NCI-H2227 treated with DMSO at 0.1 percent for 48 hours (cell line): ENCODE measurements at regions not wholly inside any gene's neighbourhood (a gene's known extent, or its start where the extent isn't known, plus 50 kb on each side); places are given as distances from the start of the nearest gene placed in this dataset.
"Not testable (repeated sequence)": the region's sequence is repeated elsewhere in the genome, so short reads cannot be mapped to it uniquely, and the experiment has no call there.

Experiments
- DNase-seq: peaks from one replicate; lab custom pipeline; 2025; lab: John Stamatoyannopoulos, UW

DNA sequence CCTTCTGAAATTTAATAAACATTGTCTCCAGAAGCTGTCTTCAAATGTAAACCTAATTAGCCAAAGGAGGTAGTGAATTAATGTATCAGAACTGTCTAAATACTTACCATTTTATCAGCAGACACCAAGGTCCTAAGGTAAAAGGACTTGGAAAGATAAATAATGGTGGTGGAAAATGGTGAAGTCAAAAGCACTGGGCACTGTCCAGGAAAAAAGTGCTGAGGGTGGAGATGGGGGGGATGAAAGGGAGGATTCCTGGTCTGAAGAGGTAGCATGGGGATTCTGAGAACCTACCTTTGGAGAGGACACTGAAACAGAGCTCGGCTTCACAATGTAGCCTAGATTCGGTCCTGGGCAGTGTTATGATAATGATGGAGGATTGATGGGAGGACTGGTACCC lies 149.0 kb upstream of the DPH6 start:
- no peak for DNase-seq

DNA sequence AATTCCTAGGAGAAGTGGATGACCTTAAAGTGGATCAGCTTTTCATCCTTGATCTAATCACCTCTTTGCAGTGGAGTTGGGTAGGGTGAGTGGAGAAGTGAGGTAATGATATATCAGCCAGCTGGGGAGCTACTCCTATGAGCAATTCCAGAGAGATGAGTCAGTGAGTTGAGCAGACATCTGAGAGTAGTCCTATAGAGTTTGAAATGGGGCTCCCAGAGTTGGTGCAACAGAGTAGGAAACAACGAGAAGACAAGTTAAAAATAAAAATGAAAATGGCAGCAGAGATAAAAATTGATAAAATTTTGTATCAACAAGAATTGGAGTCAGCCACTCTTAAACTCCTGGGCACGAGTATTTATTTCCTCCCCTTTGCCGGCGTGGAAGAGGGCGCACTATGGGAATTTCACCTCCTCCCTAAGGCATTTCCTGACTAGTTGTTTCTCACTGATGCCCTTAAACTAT lies 150.8 kb upstream of the DPH6 start:
- no peak for DNase-seq

DNA sequence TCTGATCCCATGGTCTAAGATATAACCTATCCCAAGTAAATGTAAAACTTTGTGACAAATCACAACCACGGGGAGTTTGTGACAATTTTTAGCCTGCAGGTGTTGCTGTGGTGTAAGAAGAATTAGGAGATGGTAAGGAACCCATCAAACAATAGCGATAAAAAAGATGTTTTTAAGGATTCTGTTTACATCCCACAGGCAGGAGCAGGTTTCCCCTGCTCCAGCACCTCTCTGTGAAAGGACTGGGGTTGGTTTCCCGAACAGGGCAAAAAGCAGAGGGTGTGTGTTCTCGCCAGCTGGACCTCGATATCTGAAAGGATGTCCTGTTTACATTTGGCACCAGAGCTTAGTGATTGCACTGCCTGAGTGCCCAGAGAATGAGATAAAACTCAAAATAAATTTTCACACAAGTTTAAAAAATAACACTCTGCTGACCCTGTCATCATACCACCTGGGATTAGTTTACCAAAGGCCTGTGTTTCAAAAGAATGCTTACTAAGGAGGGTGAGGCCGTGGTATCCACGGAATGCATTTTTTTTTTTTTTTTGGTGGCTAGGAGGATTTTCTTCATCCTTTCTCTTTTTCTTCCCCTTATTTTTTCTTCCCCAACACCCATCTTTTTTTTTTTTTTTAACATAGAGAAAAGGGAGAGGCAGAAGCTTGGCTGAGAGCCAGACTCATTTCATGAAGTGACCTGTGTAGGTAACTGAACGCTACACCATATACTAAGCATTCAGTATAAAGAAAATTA lies 151.8 kb upstream of the DPH6 start:
- no peak for DNase-seq

DNA sequence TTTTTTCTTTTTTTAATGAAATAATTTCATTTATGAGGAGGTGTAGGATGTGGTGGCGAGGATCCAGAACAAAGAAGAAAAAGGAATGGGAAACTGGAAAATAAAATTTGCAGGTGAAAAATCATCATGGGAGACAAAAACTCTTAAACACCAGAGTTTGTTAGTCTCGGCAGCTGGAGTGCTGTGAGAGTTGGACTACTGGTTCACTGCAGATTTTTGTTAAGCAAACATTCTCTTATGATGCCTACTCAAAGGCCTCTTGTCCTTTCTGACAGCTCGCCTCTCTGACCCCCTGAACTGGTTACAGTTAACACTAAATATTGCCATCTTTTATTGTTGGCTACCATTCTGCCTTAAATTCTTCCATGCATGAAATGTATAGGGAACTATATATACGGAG lies 152.4 kb upstream of the DPH6 start:
- no peak for DNase-seq

DNA sequence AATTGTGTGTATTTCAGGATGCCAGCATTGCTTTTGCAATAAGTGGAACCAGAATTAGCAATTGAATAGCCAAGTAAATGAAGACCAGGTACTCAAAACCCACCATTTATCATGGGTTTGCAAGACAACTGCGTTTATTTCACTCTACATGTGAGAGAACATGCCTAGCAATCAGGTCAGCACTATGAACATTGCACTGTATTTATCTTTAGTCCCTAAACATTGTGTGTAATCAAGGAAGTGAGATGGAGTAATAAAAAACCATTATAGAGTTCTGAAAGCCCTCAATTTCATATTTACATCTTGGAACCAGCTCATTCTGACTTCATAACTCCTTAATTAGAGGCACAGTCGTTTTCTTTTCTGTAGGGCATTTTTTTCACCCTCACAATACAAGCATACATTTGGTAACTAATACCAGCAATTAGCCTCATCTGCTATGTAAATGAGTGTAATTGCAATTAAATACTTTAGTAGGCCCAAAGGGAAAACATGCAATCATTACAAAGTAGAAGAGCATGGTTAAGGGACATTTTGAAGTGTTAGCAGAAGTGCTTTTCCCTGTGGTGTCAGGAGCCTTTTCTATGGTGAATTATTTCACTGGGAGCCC lies 153.1 kb upstream of the DPH6 start:
- no peak for DNase-seq

DNA sequence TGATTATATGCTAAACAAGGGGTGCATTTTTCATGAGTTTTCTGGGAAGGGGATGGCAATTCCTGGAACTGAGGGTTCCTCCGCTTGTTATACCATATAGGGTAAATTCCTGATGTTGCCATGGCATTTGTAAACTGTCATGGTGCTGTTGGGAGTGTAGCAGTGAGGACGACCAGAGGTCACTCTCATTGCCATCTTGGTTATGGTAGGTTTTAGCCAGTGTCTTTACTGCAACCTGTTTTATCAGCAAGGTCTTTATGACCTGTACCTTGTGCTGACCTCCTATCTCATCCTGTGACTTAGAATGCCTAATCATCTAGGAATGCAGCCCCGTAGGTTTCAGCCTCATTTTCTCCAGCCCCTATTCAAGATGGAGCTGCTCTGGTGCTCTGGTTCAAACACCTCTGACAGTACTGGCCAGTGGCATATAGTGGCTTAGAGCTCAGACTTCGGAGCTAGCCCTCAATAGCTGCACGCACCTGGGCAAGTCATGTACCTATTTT lies 154.2 kb upstream of the DPH6 start:
- not testable (repeated sequence) for DNase-seq

DNA sequence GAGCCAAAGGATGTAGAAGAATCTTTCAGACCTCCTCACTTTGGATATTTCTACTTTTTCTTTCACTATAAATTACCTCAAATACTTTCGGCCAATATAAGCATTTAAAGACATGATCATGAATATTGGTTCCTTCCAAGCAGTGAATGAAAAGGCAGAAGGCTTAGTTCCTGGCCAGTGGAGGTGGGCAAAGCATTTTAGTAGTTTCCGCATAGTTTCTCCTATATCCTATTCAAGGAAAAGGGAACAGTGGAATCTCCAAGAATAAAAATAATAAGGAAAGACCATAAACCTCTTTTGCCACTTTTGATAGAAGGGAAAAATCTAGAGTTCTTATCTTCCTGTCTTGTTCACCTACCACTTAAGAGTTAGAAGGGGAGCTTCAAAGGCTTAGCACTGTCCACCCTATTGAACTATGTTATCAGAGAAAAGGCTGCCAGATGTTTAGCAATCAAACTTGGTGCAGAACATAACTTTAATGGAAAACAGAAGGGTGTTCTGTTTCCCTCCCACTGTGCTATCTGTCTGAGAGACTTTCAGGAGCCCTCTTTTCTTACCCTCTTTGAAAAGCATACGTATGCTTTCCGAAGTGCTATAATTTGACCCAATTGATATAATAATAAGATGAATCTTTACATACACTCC lies 155.6 kb upstream of the DPH6 start:
- DNase-seq: no peak

DNA sequence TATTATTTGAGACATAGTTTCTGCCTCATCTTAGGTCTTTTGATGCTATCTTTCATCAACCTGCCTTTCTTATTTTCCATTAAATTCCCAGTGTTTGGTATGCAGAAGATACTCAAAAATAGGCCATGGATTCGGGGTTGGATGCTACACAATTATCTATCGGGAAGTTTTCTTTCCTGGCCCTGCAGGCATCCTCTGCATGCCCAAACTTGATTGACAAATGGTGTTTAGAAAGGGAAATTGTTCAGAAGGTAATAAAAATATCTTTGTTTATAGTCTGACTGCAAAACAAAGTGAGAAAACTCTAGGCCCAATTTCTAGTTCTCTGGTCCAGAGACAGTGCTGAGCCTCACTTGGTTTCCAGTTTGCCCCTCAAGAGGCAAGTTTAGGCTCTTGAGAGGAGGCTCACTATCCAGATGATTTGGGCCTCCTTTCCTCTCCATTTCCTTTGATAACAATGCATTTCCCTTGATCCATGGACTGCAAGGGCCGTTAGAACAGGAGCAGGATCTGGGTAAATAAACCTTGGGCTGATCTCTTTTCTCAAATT lies 157.1 kb upstream of the DPH6 start:
- no peak for DNase-seq

DNA sequence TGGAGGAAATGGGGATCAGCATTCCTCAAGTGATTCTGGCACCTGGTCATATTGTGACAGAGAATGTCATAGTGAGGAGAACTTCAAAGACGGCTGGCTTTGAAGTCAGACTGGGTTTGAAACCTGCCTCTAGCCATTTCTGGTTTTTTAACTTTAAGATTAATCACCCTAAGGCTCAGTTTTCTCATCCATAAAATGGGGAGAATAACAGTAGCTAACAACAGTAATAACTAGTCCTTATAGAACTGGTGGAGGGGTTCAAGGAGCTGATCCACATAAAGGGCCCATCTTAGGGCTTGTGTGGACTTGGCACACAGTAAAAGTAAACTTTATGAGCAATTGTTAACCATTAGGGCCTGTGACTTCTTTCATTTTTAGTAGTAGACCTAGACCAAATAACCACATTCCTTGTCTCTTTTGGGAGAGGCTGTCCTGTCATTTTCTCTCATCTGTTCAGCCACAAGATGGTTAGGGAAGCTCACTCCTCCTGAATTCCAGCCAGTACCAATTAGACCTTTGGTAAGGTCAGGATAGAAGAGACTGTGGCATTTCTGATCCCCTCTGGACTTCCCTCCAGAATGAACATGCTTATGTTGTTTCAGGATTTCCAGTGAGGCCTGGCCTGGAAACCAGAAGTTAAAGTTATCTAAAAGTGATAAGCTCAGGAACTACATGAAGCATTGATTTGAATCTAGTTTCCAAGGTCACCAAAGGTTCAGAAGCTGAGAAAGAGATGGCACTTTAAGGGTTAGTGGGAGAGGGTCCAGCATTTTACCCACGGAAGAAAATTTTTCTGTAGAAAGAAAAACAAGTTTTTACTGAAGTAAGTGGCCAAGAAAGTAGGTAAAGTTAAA lies 159.3 kb upstream of the DPH6 start:
- no peak for DNase-seq

DNA sequence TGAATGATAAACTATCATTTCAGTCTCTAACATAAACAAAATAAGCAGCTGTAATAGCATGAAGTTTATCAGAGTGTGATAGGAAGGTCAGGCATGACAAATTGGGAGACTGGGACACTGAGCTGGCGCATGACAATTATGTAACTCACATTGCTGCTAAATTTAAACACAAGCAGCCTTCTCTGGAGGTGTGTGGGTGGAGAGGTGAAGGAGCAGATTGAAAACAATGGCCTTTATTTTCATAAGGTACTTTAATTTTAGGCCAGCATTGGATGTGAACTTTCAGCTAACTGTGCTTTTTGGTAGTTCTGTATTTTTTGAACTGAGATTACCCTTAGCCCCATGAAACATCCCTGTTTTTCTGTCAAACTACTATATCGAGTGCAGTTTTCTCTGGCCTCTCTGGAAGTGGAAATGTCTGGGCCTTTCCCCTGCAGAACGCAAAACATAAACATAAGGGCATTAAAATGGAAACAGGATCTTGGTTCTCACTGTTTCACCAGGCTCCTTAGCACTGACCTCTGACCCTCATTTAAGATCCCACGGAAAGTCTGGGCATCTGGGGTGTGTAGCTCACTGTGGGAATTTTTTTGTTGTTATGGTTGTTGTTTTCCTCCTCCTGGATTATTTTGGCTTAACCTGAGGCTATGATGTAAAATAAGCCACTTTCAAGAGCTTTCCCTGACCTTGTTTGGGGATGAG lies 160.1 kb upstream of the DPH6 start:
- no peak for DNase-seq

DNA sequence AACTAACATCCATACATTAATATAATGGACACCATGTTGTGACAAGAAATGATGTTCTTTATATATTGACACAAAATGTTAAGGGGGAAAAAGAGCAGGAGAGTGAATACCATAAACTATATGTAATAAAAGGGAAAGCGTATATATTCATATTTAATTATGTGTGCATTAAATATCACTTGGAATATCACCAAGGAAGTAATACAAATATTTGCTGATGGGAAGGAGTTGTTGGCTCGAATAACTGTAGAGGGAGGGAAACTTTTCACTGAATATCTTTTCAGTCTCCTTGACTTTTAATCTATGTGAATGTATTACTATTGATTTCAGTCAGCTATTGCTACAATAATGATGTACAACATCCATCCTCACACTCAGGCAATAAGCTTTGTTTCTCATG lies 167.0 kb upstream of the DPH6 start:
- DNase-seq: no peak

DNA sequence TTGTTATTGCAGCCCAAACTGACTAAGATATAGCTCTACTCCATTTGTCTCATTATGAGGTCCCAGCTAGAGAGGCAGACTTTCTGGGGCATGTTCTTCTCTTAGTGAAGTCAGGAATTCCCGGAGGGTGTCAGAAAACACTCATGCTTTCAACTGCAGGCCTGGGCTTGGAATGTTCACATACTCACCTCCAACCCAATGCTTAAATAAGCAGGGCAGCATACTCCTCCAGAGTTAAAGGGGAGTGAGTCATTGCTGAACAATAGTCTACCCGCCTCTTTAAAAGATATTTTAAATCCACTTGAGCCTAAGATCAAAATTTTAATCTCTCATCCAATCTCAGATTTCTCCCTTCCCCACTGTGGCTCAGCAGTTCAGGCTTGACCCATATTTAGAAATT lies 167.8 kb upstream of the DPH6 start:
- no peak for DNase-seq

DNA sequence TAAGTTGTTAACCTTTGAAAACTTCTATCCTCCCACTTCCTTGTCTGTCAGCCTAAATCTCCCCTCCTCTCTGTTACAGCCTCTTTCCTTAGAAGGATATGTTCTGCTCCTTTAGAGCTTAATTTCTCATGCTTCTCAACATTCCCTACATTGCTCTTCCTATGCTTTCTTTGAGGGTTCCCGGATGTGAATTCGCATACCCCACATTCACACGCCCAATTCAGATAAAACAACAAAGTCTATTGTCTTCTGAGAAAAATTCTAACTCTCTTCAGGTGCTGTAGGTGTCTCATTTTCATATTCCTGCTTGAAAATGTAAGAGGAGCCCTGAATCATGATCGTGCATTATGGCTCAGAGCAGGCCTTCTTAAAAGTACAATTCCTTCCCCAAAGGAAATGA lies 171.8 kb upstream of the DPH6 start:
- DNase-seq: no peak

DNA sequence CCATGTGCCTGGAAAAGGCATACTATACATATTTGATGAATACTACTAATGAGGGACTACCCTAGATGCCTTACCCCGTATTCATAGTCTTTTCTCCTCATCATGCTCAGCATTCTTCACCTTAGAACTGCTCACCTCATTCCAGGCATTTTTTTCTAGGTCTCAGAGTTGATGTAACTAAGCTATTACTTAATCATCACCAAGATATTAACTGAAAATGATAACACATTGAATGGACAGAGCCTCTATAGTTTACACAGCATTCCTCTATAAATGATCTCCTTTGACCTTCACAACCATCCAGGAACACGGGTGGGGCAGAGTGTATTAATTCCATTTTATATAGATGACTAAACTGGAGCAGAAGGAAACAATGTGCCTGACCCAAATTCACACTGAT lies 174.1 kb upstream of the DPH6 start:
- no peak for DNase-seq

DNA sequence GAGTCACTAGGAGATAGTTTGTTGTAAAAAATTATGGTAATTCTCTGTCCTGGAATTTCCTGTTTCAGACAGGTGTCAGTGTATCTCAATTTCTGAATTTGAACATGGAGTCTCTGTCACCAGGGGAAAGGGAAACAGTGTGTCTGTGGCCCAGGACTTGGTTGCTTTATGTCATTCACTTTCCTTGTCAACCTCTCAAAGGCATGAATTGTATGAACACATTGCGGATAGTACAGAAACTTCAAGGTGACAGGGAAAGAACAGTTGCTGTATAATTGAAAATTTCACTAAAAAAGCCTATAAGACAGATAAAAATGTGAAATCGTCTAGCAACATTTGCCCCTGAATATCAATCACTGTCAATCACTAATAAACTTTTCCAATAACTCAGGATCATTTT lies 175.0 kb upstream of the DPH6 start:
- no peak for DNase-seq

DNA sequence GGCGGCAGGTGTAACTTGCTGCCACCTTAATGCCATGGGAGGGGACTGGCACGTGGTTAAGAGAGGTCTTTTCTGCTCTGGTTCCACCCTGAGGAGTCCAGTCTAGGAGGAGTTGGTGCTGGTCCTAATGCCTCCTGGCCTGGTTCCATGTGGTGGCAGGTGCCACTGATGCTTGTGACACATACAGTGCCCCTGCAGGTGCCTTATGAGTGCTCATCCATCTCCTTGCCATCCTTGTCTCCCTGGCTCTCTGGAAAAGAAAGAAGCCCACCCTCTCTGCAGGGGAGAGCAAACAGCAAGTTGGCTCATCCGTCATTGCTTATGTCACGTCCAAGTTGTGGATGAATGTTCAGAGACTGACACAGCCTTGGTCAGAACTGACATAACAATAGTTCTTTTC lies 175.8 kb upstream of the DPH6 start:
- DNase-seq: no peak

DNA sequence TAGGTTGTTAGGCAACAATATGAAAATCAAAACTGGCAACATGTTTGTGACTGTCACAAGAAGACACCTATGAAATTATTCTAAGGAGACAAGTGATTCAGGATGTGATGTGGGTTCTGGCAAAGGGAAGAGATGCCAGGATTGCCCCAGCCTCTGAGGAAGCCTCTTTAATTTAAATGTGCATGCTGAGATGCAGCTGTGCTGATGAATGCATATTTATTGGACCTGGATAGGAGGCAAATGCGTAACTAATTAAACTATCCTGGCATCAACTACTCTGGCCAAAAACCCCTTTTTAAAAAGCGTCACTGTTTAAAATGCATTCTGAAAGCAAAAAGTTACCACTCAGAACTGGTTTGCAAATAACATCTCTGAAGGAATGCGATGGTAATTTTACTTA lies 176.5 kb upstream of the DPH6 start:
- no peak for DNase-seq

DNA sequence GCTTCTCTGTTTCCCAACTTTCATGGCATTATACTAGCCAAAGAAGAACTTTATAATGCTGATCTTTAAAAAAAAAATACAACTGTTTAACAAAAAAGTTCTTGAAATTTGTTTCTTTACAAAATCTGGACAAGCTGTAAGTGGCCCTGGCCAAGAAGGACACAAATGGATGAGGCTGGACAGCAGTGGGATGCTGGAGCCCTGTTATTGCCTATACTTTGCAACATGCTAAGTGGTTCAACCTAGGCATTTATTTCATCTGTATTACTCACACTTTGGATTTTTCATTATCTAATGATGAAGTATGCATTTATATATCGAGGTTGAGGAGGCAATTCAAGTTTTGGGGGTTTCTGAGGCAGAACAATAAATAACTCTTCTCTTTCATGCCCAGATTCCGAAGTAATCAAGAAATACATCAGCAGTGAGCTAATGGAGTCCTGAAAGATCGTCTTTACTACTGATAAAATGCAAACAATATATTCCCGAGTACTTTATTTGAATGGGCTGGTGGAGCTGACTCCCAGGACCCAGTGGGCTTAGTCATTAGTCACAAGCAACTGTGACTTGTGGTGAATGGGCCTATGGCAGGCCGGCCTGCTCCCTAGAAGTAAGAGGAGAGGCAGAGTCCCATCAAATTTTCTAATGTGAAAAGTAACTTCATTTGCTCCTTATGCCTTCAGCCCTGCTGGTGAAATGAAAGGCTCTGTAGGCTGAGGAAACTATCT lies 177.3 kb upstream of the DPH6 start:
- DNase-seq: no peak

DNA sequence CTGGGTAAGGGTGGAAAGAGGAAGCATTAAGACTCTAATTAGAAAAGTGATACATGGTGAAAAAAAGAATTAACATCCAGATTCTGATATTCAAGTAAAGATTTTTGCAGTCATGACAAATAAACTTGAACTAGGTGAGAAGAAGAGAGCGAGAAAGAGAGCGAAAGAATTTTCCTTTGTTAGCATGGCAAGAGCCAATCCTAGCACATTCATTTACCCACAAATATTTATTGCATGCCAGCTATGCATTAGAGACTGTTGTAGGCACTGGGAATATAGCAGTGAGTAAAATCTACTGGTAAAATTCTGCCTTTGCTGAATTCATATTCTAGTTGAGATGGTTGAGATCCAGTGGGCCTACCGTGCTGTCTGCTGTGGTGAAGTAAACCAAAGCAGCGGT lies 177.9 kb upstream of the DPH6 start:
- no peak for DNase-seq

DNA sequence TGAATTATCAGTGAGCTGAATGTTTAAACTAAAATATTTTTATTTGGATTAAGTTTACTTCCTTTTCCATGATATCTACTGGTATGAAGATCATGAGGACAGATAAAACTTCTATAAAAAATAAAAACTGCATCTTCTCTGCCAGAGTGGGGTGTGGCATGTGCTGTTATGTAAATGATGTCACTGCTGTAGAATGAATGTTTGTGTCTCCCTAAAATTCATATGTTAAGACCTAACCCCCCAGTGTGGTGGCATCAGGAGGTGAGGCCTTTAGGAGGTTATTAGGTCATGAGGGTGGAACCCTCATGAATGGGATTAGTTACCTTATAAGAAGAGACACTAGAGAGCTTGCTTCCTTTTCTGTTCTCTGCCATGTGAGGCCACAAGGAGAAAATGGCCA lies 178.7 kb upstream of the DPH6 start:
- DNase-seq: no peak

DNA sequence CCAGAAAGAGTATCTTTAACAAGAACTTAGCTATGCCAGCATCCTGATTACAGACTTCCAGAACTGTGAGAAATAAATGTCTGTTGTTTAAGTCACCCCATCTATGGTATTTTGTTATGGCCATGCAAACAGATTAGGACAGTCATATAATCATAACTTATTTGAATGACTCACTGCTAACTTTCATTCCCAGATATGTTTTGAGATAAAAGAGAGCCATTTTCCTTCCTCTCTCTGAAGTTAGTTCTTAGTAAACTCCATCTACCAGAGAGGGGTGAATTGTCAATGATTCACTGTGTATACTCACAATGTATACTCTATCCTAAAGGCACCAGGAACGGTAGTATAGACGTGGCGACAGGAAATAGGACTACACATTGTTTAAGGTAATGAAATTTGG lies 179.4 kb upstream of the DPH6 start:
- DNase-seq: no peak
